ACC112 (cell line): ENCODE measurements at regions not wholly inside any gene's neighbourhood (a gene's known extent, or its start where the extent isn't known, plus 50 kb on each side); places are given as distances from the start of the nearest gene placed in this dataset.

Experiments used
- H2AFZ ChIP-seq: fragments of 200-600 bp; sonication (generic); one replicate; pipeline ENCODE4 v1.6.0; 2017; ENCODE audit warnings: antibody characterized with exemption, low read length; ENCODE audit not compliant: unreplicated experiment
- H3K27ac ChIP-seq: fragments of 200-600 bp; sonication (generic); 2 replicates; pipeline ENCODE4 v1.5.1; 2014; ENCODE audit warnings: low read depth, mild to moderate bottlenecking, antibody characterized with exemption, low read length, moderate library complexity
- H3K27me3 ChIP-seq: fragments of 200-600 bp; sonication (generic); 2 replicates; pipeline ENCODE4 v1.6.1; 2014; ENCODE audit warnings: mild to moderate bottlenecking, antibody characterized with exemption, low read length, moderate library complexity, mixed read lengths; ENCODE audit not compliant: insufficient read depth
- H3K36me3 ChIP-seq: fragments of 200-600 bp; sonication (generic); 2 replicates; pipeline ENCODE4 v1.6.1; 2016; ENCODE audit warnings: mild to moderate bottlenecking, antibody characterized with exemption, low read length, moderate library complexity, mixed read lengths; ENCODE audit not compliant: insufficient read depth
- H3K4me1 ChIP-seq: fragments of 200-600 bp; sonication (generic); one replicate; pipeline ENCODE4 v1.6.1; 2016; ENCODE audit warnings: low read length, mixed read lengths; ENCODE audit not compliant: insufficient read depth, unreplicated experiment, control insufficient read depth
- H3K4me3 ChIP-seq: fragments of 200-600 bp; sonication (generic); 2 replicates; pipeline ENCODE4 v1.5.1; 2014; ENCODE audit warnings: mild to moderate bottlenecking, low read depth, low read length
- H3K79me2 ChIP-seq: fragments of 200-600 bp; sonication (generic); one replicate; pipeline ENCODE4 v1.6.0; 2016; ENCODE audit warnings: low read length; ENCODE audit not compliant: control insufficient read depth, unreplicated experiment, insufficient read depth

- Histone ChIP-seq H3K27ac (no peak overlapping the region), H3K36me3 (no peaks in the 10 kb centered on the region), H3K27me3 (no peaks in the 10 kb centered on the region), H3K4me1 (no peaks in the 10 kb centered on the region), H3K4me3 (no peak overlapping the region), H2AFZ (no peak overlapping the region), H3K79me2 (no peaks in the 10 kb centered on the region)
Measured at GRCh38 chr20:22430746-22431168, 153.6 kb downstream of the FOXA2 start.

GRCh38 chr20:22430154-22430745 is 154.1 kb downstream of the FOXA2 start:
- Histone ChIP-seq H3K4me1 (no peaks in the 10 kb centered on the region), H3K36me3 (no peaks in the 10 kb centered on the region), H3K27ac (no peak overlapping the region), H2AFZ (no peak overlapping the region), H3K79me2 (no peaks in the 10 kb centered on the region), H3K4me3 (no peak overlapping the region), H3K27me3 (no peaks in the 10 kb centered on the region)

- Histone ChIP-seq H3K4me1 (no peaks in the 10 kb centered on the region), H3K36me3 (no peaks in the 10 kb centered on the region), H3K27ac (no peak overlapping the region), H3K79me2 (no peaks in the 10 kb centered on the region), H3K4me3 (no peak overlapping the region), H3K27me3 (no peaks in the 10 kb centered on the region), H2AFZ (no peak overlapping the region)
Measured at GRCh38 chr20:22429175-22430153, 154.9 kb downstream of the FOXA2 start.

- Histone ChIP-seq H2AFZ (no peak overlapping the region), H3K4me3 (no peak overlapping the region), H3K4me1 (no peaks in the 10 kb centered on the region), H3K79me2 (no peaks in the 10 kb centered on the region), H3K27me3 (no peaks in the 10 kb centered on the region), H3K27ac (no peak overlapping the region), H3K36me3 (no peaks in the 10 kb centered on the region)
Measured at GRCh38 chr20:22428051-22428450, 156.3 kb downstream of the FOXA2 start.

GRCh38 chr20:22426772-22427171 is 157.6 kb downstream of the FOXA2 start:
- no peak overlapping the region for H2AFZ ChIP-seq
- no peaks in the 10 kb centered on the region for H3K79me2 ChIP-seq
- no peak overlapping the region for H3K27ac ChIP-seq
- no peaks in the 10 kb centered on the region for H3K4me1 ChIP-seq
- H3K36me3 ChIP-seq: no peaks in the 10 kb centered on the region
- no peak overlapping the region for H3K4me3 ChIP-seq
- H3K27me3 ChIP-seq: no peaks in the 10 kb centered on the region

GRCh38 chr20:22425344-22426295 is 158.8 kb downstream of the FOXA2 start:
- no peaks in the 10 kb centered on the region for H3K4me1 ChIP-seq
- H3K79me2 ChIP-seq: no peaks in the 10 kb centered on the region
- no peak overlapping the region for H3K27ac ChIP-seq

GRCh38 chr20:22423190-22423832 is 161.1 kb downstream of the FOXA2 start:
- H3K27me3 ChIP-seq: no peaks in the 10 kb centered on the region

More at GRCh38 chr20:22425344-22426295, 158.8 kb downstream of the FOXA2 start:
- no peak overlapping the region for H3K4me3 ChIP-seq
- H2AFZ ChIP-seq: no peak overlapping the region
- H3K36me3 ChIP-seq: no peaks in the 10 kb centered on the region
- no peaks in the 10 kb centered on the region for H3K27me3 ChIP-seq

GRCh38 chr20:22420116-22420598 is 164.2 kb downstream of the FOXA2 start:
- H3K4me3 ChIP-seq: no peak overlapping the region
- H2AFZ ChIP-seq: no peak overlapping the region
- no peak overlapping the region for H3K27ac ChIP-seq
- H3K36me3 ChIP-seq: no peaks in the 10 kb centered on the region
- no peaks in the 10 kb centered on the region for H3K4me1 ChIP-seq
- H3K79me2 ChIP-seq: no peaks in the 10 kb centered on the region
- no peaks in the 10 kb centered on the region for H3K27me3 ChIP-seq

More at GRCh38 chr20:22423190-22423832, 161.1 kb downstream of the FOXA2 start:
- Histone ChIP-seq H2AFZ (no peak overlapping the region), H3K36me3 (no peaks in the 10 kb centered on the region), H3K79me2 (no peaks in the 10 kb centered on the region), H3K4me1 (no peaks in the 10 kb centered on the region), H3K4me3 (no peak overlapping the region), H3K27ac (no peak overlapping the region)

GRCh38 chr20:22418738-22419137 is 165.6 kb downstream of the FOXA2 start:
- Histone ChIP-seq H3K4me3 (no peak overlapping the region), H3K4me1 (no peaks in the 10 kb centered on the region), H3K27me3 (no peaks in the 10 kb centered on the region)

GRCh38 chr20:22414305-22414742 is 170.0 kb downstream of the FOXA2 start:
- Histone ChIP-seq H3K4me1 (peaks cover 8% of the 10 kb centered on the region), H3K27ac (no peak overlapping the region), H2AFZ (no peak overlapping the region), H3K36me3 (no peaks in the 10 kb centered on the region), H3K27me3 (no peaks in the 10 kb centered on the region), H3K4me3 (no peak overlapping the region), H3K79me2 (no peaks in the 10 kb centered on the region)

More at GRCh38 chr20:22418738-22419137, 165.6 kb downstream of the FOXA2 start:
- H3K79me2 ChIP-seq: no peaks in the 10 kb centered on the region
- no peaks in the 10 kb centered on the region for H3K36me3 ChIP-seq
- H3K27ac ChIP-seq: no peak overlapping the region
- no peak overlapping the region for H2AFZ ChIP-seq
